ENCODE measurements at regions not wholly inside any gene's neighbourhood (a gene's known extent, or its start where the extent isn't known, plus 50 kb on each side); places are given as distances from the start of the nearest gene placed in this dataset.

DNA sequence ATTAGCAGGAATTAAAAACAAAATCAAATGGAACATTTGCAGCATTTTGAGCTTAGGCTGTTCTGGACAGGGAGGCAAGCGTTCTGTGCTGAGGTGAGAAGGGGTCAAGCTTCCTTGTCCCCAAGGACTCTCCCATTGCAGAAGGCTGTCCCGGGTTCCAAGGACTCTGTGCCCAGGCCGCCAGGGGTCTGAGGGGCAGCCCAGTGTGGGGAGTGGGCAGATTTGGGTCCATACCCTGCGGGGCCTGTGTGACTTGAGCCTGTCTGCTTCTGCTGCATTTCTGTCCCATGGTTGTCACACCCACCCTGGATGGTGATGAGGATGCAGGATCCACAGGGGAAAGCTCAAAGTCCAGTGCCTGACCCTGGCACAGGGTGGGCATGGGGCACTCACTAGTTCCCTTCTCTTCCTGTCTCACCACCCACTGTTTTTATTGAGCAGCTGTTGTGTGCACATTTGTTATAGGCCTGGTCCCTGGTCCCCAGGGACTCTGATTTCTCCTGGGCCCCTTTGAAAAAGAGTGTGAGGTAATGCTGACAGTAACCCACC lies 211.4 kb upstream of the HS6ST1 start:
- TF ChIP-seq, protein P1, sequence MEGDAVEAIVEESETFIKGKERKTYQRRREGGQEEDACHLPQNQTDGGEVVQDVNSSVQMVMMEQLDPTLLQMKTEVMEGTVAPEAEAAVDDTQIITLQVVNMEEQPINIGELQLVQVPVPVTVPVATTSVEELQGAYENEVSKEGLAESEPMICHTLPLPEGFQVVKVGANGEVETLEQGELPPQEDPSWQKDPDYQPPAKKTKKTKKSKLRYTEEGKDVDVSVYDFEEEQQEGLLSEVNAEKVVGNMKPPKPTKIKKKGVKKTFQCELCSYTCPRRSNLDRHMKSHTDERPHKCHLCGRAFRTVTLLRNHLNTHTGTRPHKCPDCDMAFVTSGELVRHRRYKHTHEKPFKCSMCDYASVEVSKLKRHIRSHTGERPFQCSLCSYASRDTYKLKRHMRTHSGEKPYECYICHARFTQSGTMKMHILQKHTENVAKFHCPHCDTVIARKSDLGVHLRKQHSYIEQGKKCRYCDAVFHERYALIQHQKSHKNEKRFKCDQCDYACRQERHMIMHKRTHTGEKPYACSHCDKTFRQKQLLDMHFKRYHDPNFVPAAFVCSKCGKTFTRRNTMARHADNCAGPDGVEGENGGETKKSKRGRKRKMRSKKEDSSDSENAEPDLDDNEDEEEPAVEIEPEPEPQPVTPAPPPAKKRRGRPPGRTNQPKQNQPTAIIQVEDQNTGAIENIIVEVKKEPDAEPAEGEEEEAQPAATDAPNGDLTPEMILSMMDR (IDR thresholded peaks at IDR 0.05; ENCODE audit: low read length): no peak
- no peak for TF ChIP-seq EZH2phosphoT487 (IDR thresholded peaks at IDR 0.05; ENCODE audit: low read length)
